22Rv1 (cell line): ENCODE measurements at regions not wholly inside any gene's neighbourhood (a gene's known extent, or its start where the extent isn't known, plus 50 kb on each side); places are given as distances from the start of the nearest gene placed in this dataset.

Experiments
- H3K27ac ChIP-seq: fragments of 450-650 bp; 2 replicates; pipeline ENCODE4 v1.5.1; 2017
- ZFX ChIP-seq: fragments of 450-650 bp; IDR thresholded peaks from 2 replicates; pipeline ENCODE4 v1.6.1; 2017; ENCODE audit warnings: antibody characterized with exemption, borderline replicate concordance
- TF ChIP-seq, protein P1 (sequence below): fragments of 450-650 bp; IDR thresholded peaks from 2 replicates; pipeline ENCODE4 v1.5.1; 2017; ENCODE audit warnings: mild to moderate bottlenecking

DNA sequence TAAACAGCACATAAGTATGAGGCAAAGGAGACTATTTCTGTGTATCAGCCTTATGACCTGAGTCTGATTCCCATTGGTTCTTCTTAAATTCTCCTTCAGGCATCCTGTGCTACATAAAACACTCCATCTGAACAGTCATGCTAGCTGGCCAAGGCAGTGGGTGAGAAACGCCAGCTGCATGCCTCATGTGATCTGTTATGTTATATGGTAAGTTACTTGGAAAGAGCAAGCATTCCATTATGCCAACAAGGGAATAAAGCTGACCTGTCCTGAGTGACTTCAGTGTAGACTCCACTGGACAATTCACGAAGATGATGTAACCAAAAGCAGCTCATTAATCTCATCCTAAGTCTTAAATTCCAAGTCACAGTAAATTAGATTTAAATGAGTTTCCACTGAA lies 216.5 kb upstream of the FN1 start:
- H3K27ac ChIP-seq: no peak overlapping the region
- TF ChIP-seq ZFX: no peak
- TF ChIP-seq, protein P1, sequence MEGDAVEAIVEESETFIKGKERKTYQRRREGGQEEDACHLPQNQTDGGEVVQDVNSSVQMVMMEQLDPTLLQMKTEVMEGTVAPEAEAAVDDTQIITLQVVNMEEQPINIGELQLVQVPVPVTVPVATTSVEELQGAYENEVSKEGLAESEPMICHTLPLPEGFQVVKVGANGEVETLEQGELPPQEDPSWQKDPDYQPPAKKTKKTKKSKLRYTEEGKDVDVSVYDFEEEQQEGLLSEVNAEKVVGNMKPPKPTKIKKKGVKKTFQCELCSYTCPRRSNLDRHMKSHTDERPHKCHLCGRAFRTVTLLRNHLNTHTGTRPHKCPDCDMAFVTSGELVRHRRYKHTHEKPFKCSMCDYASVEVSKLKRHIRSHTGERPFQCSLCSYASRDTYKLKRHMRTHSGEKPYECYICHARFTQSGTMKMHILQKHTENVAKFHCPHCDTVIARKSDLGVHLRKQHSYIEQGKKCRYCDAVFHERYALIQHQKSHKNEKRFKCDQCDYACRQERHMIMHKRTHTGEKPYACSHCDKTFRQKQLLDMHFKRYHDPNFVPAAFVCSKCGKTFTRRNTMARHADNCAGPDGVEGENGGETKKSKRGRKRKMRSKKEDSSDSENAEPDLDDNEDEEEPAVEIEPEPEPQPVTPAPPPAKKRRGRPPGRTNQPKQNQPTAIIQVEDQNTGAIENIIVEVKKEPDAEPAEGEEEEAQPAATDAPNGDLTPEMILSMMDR: no peak

DNA sequence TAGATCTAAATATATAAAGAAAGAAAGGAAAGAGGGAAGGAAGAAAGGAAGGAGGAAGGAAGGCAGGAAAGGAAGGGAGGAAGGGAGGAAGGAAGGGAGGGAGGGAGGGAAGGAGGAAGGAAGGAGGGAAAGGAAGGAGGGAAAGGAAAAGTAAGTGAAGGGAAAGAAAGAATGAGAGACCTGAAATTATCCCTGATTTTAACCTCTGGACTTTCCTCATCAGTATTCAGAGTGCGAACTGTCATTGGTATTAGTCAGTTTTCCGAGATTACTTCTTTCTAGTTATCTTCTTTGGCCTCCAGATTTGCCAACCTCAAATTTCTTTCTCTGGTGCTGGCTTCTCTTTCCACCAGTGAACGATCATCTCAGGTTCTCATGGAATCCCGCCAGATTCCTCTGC lies 215.5 kb upstream of the FN1 start:
- TF ChIP-seq, protein P1: no peak
- TF ChIP-seq ZFX: no peak

DNA sequence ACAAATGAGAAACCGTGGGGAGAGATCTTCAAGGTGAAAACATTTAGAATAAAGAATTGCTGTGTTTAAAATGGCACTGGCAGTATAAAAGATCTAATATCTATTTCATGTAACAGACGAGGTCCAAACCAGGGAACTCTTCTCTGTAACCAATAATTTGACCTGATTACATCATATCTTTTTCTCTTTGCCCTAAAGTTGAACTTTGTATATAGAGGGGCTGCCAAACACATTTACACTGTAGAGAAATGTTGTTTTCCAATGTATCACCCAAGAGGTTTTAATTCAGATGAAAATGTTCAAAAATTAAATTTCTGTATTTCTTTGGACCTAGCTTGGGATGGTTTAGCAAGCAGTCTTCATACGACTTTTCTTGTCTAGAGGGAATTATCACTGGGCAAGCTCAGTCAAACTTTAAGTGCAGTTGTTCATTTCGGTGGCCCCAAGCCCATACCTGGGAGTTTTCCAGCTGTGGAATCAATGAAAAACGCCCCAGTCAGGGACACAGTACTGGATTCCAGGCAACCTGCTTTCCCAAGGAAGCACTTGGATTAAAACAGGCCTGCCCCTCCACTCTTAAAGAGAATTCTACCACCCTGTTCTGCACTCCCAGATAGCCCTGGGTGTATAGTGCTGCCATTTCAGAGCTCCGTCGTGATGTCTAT lies 208.5 kb upstream of the FN1 start:
- TF ChIP-seq, protein P1: no peak
- TF ChIP-seq ZFX: no peak
- no peak overlapping the region for H3K27ac ChIP-seq

More for the DNA sequence above, 215.5 kb upstream of the FN1 start:
- H3K27ac ChIP-seq: no peak overlapping the region

DNA sequence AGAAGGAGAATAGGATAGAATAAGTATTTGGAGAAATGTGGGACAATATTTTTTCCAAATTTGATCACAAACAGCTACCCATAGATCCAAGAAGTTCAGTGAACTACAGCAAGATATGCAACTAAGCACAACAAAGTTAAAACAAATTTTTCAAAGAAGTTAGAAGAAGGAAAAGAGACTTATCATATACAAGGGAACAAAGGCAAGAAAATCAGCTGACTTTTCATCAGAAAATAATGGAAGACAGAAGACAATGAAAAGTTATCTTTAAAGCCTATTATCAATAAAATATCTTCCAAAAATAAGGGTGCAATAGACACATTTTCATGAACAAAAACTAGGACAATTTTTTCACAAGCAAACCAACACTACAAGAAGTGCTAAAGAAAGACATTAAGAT lies 202.8 kb upstream of the FN1 start:
- TF ChIP-seq ZFX: no peak
- no peak overlapping the region for H3K27ac ChIP-seq

- H3K27ac ChIP-seq: no peak overlapping the region
- no peak for TF ChIP-seq ZFX
- TF ChIP-seq, protein P1: no peak
Measured at GRCh38 chr2:215637651-215638050, 201.8 kb upstream of the FN1 start.

DNA sequence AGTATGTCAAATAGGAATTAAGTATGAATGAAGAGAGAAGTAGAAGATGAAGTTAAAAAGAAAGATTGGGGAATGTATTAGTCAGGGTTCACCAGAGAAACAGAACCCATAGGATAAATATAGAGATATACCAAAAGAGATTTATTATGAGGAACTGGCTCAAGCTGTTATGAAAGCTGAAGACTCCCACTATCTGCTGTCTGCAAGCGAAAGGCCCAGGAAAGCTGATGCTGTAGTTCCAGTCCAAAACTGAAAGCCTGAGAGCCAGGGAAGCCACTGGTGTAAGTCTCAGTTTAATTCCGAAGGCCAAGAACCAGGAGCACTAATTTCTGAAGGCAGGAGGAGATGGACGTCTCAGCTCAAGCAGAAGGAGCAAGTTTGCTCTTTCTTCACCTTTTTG lies 200.9 kb upstream of the FN1 start:
- H3K27ac ChIP-seq: no peak overlapping the region
- TF ChIP-seq, protein P1: no peak
- no peak for TF ChIP-seq ZFX

GRCh38 chr2:215635788-215636139 lies 199.9 kb upstream of the FN1 start:
- no peak overlapping the region for H3K27ac ChIP-seq
- TF ChIP-seq, protein P1: no peak
- no peak for TF ChIP-seq ZFX
